Transverse colon (tissue), 3 donors: ENCODE measurements at regions not wholly inside any gene's neighbourhood (a gene's known extent, or its start where the extent isn't known, plus 50 kb on each side); places are given as distances from the start of the nearest gene placed in this dataset.

Experiments used
- CTCF ChIP-seq, 5 experiments: fragments of 200-600 bp in 3 of 5; fragments of 450-650 bp in 2 of 5; sonication (generic) in 3 of 5; IDR thresholded peaks; 1 replicate in 2 of 5; 2 replicates in 3 of 5; pipeline ENCODE4 v1.5.1; 2016 to 2017; ENCODE audit warnings: antibody characterized with exemption in 5 of 5, inconsistent platforms in 3 of 5, mild to moderate bottlenecking in 2 of 5, moderate library complexity in 1 of 5
- EP300 ChIP-seq: sonication (generic); formaldehyde crosslinking; IDR thresholded peaks from one replicate; pipeline ENCODE4 v1.6.1; 2017; ENCODE audit warnings: antibody characterized with exemption, low read depth

GRCh38 chr3:34724916-34725499 lies 914.3 kb upstream of the ARPP21 start:
- no peak for TF ChIP-seq CTCF (IDR thresholded peaks at IDR 0.05)
- TF ChIP-seq EP300, result no peak
